Panc1 (cell line): ENCODE measurements at regions not wholly inside any gene's neighbourhood (a gene's known extent, or its start where the extent isn't known, plus 50 kb on each side); places are given as distances from the start of the nearest gene placed in this dataset.

Experiments
- POLR2AphosphoS5 ChIP-seq: IDR thresholded peaks from 2 replicates; pipeline ENCODE4 v1.6.1; 2012; ENCODE audit warnings: mild to moderate bottlenecking, low read depth, low read length, moderate library complexity
- TCF7L2 ChIP-seq: IDR thresholded peaks from 2 replicates; pipeline ENCODE4 v1.6.1; 2011; ENCODE audit warnings: mild to moderate bottlenecking, low read depth, low read length, inconsistent platforms
- TF ChIP-seq, protein P1 (sequence below): fragments of 450-650 bp; IDR thresholded peaks from 2 replicates; pipeline ENCODE4 v1.5.1; 2017; ENCODE audit warnings: mild to moderate bottlenecking

DNA sequence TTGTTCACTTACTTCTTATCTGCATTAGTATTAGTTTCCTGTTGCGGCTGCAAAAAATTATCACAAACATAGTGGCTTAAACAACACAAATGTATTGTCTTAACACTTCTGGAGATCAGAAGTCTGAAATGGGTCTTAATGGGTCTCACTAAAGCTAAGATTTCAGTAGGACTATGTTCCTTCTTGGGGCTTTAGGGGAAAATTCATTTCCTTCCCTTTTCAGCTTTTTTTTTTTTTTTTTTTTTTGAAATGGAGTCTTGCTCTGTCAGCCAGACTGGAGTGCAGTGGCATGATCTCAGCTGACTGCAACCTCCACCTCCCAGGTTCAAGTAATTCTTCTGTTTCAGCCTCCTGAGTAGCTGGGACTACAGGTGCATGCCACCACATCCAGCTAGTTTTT is 78.1 kb upstream of the KLF3 start:
- TF ChIP-seq TCF7L2, result no peak
- TF ChIP-seq, protein P1, sequence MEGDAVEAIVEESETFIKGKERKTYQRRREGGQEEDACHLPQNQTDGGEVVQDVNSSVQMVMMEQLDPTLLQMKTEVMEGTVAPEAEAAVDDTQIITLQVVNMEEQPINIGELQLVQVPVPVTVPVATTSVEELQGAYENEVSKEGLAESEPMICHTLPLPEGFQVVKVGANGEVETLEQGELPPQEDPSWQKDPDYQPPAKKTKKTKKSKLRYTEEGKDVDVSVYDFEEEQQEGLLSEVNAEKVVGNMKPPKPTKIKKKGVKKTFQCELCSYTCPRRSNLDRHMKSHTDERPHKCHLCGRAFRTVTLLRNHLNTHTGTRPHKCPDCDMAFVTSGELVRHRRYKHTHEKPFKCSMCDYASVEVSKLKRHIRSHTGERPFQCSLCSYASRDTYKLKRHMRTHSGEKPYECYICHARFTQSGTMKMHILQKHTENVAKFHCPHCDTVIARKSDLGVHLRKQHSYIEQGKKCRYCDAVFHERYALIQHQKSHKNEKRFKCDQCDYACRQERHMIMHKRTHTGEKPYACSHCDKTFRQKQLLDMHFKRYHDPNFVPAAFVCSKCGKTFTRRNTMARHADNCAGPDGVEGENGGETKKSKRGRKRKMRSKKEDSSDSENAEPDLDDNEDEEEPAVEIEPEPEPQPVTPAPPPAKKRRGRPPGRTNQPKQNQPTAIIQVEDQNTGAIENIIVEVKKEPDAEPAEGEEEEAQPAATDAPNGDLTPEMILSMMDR, result no peak
- no peak for TF ChIP-seq POLR2AphosphoS5
